ENCODE measurements at regions not wholly inside any gene's neighbourhood (a gene's known extent, or its start where the extent isn't known, plus 50 kb on each side); places are given as distances from the start of the nearest gene placed in this dataset.

- no peak for TF ChIP-seq CTCF (IDR thresholded peaks at IDR 0.05)
- TF ChIP-seq E2F5 (CRISPR knock-in tag; IDR thresholded peaks at IDR 0.05): no peak
- no peak for TF ChIP-seq USF2 (CRISPR knock-in tag; IDR thresholded peaks at IDR 0.05)
- TF ChIP-seq IRF2 (CRISPR knock-in tag; IDR thresholded peaks at IDR 0.05; ENCODE audit: borderline replicate concordance, low read depth): no peak
- TF ChIP-seq MAX (CRISPR knock-in tag; IDR thresholded peaks at IDR 0.05): no peak
- TF ChIP-seq TP53 (CRISPR knock-in tag; IDR thresholded peaks at IDR 0.05): no peak
- no peak for TF ChIP-seq AR (CRISPR knock-in tag; IDR thresholded peaks at IDR 0.05)
- TF ChIP-seq TEAD4 (CRISPR knock-in tag; IDR thresholded peaks at IDR 0.05): no peak
- TF ChIP-seq NR1H2 (CRISPR knock-in tag; IDR thresholded peaks at IDR 0.05): no peak
- TF ChIP-seq NFE2L1 (CRISPR knock-in tag; IDR thresholded peaks at IDR 0.05): no peak
- TF ChIP-seq SP1 (CRISPR knock-in tag; conservative IDR thresholded peaks at IDR 0.05): no peak
- no peak for TF ChIP-seq MLX (CRISPR knock-in tag; IDR thresholded peaks at IDR 0.05)
- TF ChIP-seq E2F1 (CRISPR knock-in tag; IDR thresholded peaks at IDR 0.05): no peak
Measured at GRCh38 chr7:153638821-153639435, 413.3 kb upstream of the DPP6 start.

Data from WTC11 (cell line).